ENCODE measurements at regions not wholly inside any gene's neighbourhood (a gene's known extent, or its start where the extent isn't known, plus 50 kb on each side); places are given as distances from the start of the nearest gene placed in this dataset.

GRCh38 chr15:62437753-62438152 is 272.7 kb upstream of the C2CD4B start:
- no peak for DNase-seq (ENCODE audit: low read depth, low spot score)

- no peak for DNase-seq (ENCODE audit: low read depth, low spot score)
These were observed 274.5 kb upstream of the C2CD4B start for GRCh38 chr15:62439543-62440016.

DNA sequence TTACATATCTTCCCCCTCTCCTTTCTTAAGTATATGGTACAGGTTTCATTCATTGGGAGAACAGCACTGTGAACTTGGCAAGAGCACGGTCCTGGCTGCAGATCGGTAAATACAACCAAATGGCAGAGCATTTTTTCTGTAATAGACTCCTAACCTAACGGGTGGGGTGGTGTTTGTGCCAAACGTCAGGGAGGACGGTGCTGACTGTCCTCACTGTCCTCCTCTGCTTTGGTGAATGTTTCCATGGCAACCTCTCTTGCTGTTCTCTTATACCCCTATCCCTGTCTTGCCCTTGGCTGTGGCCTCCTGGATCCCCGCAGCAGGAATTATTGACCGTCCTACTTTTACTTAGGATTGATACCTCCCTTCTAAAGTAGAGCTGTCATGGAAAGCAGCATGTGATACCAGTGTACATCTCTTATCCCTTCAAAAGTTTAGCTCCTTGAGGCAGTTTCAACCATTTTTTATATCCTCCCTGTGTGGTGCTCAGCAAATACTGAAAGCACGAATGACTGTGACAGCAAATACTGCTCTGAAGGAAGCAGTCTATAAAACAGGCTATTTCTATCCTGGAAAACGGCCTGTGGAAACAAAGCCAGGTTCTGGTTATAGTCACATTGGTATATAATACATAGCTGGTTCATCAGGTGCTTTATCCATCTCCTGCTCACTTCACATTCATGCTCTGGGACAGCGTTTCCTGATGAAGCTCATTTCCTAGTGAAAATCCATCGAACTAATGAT is 275.4 kb upstream of the C2CD4B start:
- no peak for DNase-seq (ENCODE audit: low read depth, low spot score)

- DNase-seq (ENCODE audit: low read depth, low spot score) = no peak
These were observed 279.3 kb upstream of the C2CD4B start for GRCh38 chr15:62444104-62445022.

DNA sequence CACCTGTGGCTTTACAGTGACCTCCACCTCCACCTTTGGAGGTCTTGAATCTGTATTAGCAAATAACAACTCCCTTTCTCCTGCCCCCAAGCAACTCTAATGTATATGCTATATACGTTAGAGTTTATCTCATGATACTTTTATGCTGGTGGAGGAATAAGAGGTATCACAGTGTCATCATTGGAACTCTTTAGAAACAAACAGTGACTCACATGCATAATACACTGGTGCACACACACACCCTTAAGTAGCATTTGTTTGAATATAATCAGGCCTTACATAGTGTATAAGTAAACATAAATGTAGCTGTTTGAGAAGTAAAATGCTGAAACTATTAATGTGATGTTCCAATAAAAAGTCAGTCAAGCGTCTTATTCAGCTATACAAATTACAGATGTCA is 280.2 kb upstream of the C2CD4B start:
- no peak for DNase-seq (ENCODE audit: low read depth, low spot score)

DNA sequence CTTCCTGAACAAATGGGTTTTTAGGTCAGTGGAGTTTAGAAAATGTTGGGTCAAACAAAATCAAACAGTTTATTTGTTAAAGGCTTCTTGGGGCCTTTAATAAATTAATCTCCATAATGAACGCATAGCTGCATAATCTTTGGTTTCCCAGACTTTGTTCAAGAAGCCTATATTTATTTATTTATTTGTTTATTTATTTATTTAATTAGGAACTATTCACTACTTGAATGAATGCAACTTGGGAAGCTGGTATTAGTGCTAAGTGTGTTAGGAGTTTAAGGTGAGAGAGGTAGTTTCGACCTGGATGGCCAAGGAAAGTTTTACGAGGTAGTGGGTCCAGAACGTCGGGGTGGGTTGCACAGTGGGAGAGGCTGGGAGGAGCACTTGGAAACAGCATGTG is 281.9 kb upstream of the C2CD4B start:
- DNase-seq (ENCODE audit: low read depth, low spot score) = no peak

- no peak for DNase-seq (ENCODE audit: low read depth, low spot score)
These were observed 282.7 kb upstream of the C2CD4B start for GRCh38 chr15:62447742-62448141.

GRCh38 chr15:62449638-62450037 is 284.6 kb upstream of the C2CD4B start:
- no peak for DNase-seq (ENCODE audit: low read depth, low spot score)

- DNase-seq (ENCODE audit: low read depth, low spot score) = no peak
These were observed 285.0 kb upstream of the C2CD4B start for GRCh38 chr15:62450061-62450460.

DNA sequence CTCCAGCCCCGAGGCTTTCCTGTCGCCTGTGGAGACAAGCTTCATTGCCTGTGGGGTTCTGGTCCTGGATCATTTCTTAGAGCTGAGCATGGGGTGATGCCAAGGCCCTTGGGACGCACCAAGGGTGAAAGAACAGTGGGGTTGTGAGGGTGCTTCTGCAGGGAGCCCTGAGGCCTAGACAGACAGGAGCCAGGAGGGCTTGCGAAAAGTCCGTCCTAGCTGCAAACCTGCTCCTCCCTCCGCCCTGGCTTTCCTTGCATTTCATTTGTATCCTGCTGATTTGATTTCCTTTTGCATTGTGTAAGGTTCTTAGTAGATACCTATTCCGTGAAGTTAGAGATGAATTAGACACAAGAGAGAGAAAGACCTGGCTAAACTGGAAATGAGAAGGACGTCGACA is 286.9 kb upstream of the C2CD4B start:
- no peak for DNase-seq (ENCODE audit: low read depth, low spot score)

DNA sequence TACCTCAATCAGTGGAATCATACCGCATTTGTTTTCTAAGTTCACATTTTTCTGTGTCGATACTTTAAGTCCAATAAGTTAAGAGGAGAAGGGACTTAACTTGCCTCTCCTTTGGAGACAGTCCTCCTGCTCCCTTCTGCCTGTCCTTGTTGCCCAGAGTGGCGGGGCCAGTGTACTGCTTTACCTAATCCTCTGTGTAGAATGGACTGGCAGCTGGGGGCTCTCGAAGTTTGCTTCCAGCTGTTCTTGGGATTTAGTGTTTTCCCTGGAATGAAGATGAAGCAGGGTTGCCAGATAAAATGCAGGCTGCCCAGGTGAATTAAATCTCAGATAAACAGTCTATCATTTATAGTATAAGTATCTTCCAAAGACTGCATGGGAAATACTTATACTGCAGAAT is 287.6 kb upstream of the C2CD4B start:
- no peak for DNase-seq (ENCODE audit: low read depth, low spot score)

DNA sequence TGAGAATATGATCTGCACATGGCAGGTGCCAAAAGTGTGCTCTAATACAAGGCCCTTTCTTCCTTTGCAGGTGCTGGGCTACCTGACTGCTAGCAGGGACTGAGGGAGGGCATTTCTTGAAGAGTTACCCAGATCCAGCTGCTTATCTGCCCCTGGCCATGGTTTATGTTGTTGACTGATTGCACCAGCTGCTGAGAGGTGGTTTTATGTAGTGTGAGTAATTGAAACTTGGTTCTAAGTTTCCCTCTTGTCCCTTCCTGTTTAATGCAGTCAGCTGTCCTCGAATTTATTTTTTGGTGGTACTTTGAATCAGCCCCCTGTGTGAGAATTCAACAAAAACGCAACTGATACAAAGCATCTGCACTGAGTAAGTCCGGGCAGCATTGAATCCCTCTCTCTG is 288.3 kb upstream of the C2CD4B start:
- no peak for DNase-seq (ENCODE audit: low read depth, low spot score)

GRCh38 chr15:62453981-62454380 is 288.9 kb upstream of the C2CD4B start:
- DNase-seq (ENCODE audit: low read depth, low spot score) = no peak

DNA sequence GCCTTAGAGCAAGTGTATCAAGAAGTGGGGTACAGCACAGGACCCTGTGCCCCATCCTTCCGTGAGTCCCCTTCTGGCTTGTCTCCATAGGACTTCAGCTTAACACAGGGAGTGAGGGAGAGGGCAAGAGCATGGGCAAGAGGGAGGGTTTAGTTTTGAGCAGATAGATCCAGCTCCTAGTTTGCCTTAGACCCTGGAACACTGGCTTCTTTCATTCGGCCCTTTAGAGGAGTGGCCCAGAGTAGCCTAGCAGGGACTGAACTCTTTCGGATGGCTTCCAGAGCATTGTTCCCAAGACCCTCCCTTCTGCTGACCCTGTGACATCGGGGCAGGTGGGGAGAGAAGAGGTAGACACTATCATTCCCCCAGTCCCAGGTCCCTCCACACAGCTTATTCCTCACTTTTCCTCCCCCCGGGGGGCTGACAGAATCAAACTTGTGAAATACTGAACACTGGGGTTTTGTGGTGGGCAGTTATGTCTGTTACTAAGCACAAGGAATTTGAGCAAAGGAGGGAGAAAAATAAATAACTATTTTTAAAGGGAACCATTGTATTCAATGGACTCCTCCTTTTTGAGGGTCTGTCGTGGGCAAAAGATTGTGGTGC is 289.6 kb upstream of the C2CD4B start:
- DNase-seq (ENCODE audit: low read depth, low spot score) = no peak

- DNase-seq (ENCODE audit: low read depth, low spot score) = no peak
These were observed 290.4 kb upstream of the C2CD4B start for GRCh38 chr15:62455441-62455921.

DNA sequence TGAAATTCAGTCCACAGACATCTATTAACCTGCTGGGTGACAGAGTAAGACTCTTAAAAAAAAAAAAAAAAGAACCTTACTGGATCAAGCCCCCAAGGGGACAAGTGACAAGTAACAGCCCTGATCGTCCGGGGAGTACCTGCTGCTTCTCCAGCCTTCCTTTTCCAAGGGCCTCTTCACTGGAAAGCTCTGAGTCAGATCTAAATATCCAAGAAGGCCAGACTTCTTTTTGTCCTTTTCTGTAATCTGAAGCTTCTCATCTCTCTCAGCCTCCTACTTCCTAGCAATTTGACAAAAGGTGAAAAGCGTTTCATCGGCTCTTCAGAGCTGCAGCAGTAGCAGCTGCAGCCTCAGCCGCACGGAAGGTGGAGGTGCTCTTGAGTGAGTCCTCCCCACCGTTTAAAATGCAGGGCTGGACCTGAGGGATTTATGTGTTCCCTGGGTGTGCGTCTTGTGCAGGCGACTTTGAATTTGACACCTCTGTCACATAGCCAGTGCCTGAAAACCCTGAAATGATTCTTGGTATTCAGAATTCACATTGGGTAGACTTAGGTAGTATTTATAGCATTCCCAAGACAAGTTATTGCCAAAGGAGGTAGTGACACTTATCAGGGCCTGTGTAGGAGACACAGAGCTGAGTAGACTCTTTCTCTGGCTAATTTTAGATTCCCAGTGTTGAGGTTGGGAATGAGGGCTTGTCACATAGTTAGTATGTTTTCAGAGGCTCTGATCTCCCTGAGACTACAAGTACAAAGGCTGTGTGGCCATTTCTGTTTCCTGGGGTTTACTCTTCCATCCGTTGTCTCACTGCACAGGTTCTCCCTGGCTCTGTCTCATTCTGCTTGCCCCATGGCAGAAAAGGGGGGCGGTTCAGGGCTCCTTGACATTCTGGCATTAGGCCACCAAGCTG is 291.2 kb upstream of the C2CD4B start:
- DNase-seq (ENCODE audit: low read depth, low spot score) = no peak

- DNase-seq (ENCODE audit: low read depth, low spot score) = no peak
These were observed 292.0 kb upstream of the C2CD4B start for GRCh38 chr15:62457100-62457499.

DNA sequence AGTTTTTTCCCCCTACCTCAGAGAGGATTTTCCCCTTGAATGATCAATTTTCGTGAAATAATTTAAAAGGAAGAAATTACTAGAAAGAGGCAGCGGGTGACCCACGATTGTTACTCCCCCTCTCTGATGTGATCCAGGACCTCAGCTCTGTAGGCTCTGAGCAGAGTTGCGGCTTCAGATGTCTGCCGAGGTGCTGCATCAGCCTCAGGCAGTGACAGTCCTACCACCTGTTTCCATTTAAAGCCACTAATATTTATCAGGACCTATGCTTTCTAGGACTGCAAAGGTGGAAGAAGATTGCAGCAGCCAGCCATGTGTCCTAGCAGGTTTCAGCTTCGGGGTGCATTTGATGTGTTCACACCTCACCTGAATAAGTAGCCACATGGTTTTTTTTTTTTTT is 294.8 kb upstream of the C2CD4B start:
- no peak for DNase-seq (ENCODE audit: low read depth, low spot score)

DNA sequence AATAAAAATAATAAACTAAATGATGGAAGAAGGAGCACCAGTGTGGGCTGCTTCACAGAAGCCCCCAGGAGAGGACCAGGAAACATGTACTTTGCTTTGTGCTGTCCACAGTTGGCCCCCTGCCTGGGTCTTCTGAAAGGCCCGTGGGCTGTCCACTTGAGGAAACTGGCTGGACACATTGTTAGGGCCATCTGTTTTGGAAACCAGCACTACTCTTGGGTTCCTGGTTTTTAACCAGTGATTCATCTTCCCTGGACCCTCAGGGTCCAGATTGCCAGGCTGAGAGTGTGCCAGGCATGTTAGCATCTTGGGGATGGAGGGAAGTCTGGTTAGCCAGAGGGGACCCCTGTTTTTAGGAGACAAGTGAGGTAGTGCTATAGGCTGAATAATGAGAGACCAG is 297.2 kb upstream of the C2CD4B start:
- DNase-seq (ENCODE audit: low read depth, low spot score) = no peak

GRCh38 chr15:62462721-62463120 is 297.6 kb upstream of the C2CD4B start:
- DNase-seq (ENCODE audit: low read depth, low spot score) = no peak

- no peak for DNase-seq (ENCODE audit: low read depth, low spot score)
These were observed 299.6 kb upstream of the C2CD4B start for GRCh38 chr15:62464705-62465104.

Data from iPS DF 19.7 (cell line).